Tibial artery (tissue), 4 donors: ENCODE measurements at regions not wholly inside any gene's neighbourhood (a gene's known extent, or its start where the extent isn't known, plus 50 kb on each side); places are given as distances from the start of the nearest gene placed in this dataset.
"Not testable (repeated sequence)": the region's sequence is repeated elsewhere in the genome, so short reads cannot be mapped to it uniquely, and the experiment has no call there.

Experiments used
- DNase-seq, 2 donors: peaks; one replicate each; pipeline ENCODE4 v3.0.0-alpha.2; 2019
- H3K27ac ChIP-seq, 2 donors: fragments of 200-600 bp; sonication (generic) in 1 of 2; 1 replicate in 1 of 2; 2 replicates in 1 of 2; pipeline ENCODE4 v1.5.1; 2018 to 2019; ENCODE audit warnings: mild to moderate bottlenecking in 1 of 2
- H3K27me3 ChIP-seq, 2 donors: fragments of 200-600 bp; sonication (generic) in 1 of 2; one replicate each; pipeline versions ENCODE4 v1.5.1 to v1.6.0; 2016 to 2019
- H3K36me3 ChIP-seq, 3 donors: fragments of 200-600 bp; sonication (generic) in 2 of 3; one replicate each; pipeline ENCODE4 v1.5.1; 2016 to 2019; ENCODE audit warnings: mild to moderate bottlenecking in 2 of 3
- H3K4me1 ChIP-seq, 4 donors: fragments of 200-600 bp; sonication (generic) in 2 of 4; 1 replicate in 3 of 4; 2 replicates in 1 of 4; pipeline ENCODE4 v1.5.1; 2016 to 2019
- H3K4me3 ChIP-seq, 2 donors: fragments of 200-600 bp; sonication (generic) in 1 of 2; 1 replicate in 1 of 2; 2 replicates in 1 of 2; pipeline ENCODE4 v1.5.1; 2018 to 2019; ENCODE audit warnings: mild to moderate bottlenecking in 2 of 2
- H3K9me3 ChIP-seq, 3 donors: fragments of 200-600 bp; sonication (generic) in 1 of 3; one replicate each; pipeline ENCODE4 v1.5.1; 2016 to 2019
- intact Hi-C: fragments of 100-400 bp; cut with DNase I; formaldehyde crosslinking; loops from one replicate; pipeline ENCODE4 v1.15.0; 2023; ENCODE audit warnings: low total_unique reads

DNA sequence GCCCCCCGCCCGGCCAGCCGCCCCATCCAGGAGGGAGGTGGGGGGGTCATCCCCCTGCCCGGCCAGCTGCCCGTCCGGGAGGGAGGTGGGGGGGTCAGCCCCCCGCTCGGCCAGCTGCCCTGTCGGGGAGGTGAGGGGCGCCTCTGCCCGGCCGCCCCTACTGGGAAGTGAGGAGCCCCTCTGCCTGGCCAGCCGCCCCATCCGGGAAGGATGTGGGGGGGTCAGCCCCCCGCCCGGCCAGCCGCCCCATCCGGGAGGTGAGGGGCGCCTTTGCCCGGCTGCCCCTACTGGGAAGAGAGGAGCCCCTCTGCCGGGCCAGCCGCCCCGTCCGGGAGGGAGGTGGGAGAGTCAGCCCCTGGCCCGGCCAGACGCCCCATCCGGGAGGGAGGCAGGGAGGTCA lies 51.1 kb upstream of the MAT2A start:
- H3K27me3 ChIP-seq, H3K36me3 ChIP-seq, H3K27ac ChIP-seq, H3K4me3 ChIP-seq, H3K4me1 ChIP-seq, H3K9me3 ChIP-seq, intact Hi-C loops: not testable (repeated sequence)
- peak in 1 of 2 donors; percentile 50 for DNase-seq
